GM21360 (cell line): ENCODE measurements at regions not wholly inside any gene's neighbourhood (a gene's known extent, or its start where the extent isn't known, plus 50 kb on each side); places are given as distances from the start of the nearest gene placed in this dataset.

Experiments used
- ATAC-seq: cut with Tn5 transposase; IDR thresholded peaks from one replicate; pipeline ENCODE4 v1.9.1; 2021; ENCODE audit warnings: mild to moderate bottlenecking, moderate library complexity; ENCODE audit not compliant: unreplicated experiment

DNA sequence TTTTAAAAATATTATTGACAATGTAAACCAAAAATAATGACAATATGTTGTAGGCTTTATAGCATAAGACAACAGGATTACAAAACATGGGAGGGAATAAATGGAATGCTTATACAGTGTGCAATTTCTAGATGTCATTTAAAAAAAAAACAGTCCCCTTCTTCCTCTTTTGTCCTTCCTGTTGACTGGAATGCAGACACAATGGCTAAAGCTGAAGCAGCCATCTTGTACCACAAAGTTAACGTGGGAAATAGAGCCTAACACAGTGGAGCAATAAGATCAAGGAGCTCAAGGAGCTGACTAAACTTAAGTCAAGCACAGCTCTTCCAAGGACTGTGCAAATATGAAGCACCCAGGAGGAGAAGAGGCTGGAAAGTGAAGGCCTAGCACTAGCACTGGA is 208.1 kb downstream of the ARHGAP12 start:
- ATAC-seq, result no peak

DNA sequence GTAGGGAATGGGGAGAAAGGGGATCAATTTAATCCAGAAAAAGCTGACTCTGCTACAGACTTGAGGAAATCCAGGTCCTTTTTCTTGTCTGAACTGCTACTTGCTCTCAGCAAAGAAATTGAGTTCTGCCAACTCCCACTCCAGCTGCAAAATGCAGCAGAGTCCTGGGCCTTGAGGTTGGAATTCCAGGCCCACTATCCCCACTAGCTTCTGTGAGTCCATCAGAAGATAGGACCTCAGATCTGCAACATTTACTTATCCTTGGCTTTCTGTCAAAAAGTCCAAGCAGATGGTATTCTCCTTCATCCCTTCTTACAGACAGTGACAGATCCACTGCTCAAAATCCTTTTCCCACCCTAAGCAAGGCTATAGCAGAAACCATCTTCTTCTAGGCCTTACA is 219.2 kb downstream of the ARHGAP12 start:
- ATAC-seq, result no peak

DNA sequence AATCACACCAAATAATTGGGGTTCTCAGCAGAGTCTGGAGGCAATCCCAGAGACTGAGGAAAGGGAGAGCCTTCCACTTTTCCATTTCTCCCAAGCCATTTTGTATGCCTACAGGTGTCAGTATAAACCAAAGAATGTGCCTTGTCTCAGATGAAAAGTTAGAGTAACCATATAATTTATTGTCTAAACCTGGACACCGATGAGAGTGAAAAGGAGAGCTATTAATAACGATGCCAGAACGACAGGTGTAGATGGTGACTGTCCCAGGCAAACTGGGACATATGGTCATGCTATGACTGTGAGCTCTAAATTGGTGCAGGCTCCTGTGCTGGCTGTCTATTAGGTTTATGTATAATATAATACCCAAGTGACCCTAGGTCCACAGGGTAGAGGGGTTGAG is 219.6 kb downstream of the ARHGAP12 start:
- ATAC-seq, result no peak

DNA sequence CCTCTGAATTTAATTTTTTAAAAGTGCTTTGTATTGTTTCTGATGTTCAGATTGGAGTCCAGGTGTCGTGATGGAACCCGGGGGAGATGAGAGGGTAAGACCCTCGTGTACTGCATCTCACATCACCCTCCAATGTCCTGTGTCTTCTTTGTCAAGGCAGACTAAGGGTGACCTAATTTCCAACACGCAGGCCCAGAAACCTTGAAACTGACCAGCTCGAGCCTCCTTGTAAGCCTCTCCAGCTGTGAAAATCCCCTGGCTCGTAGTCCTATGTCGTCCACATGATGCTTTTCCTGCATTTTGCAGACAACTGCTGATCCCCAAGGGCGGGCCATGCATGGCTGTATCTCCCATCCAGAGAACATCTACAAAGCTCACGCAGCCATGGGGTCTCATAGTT is 220.2 kb downstream of the ARHGAP12 start:
- no peak for ATAC-seq

DNA sequence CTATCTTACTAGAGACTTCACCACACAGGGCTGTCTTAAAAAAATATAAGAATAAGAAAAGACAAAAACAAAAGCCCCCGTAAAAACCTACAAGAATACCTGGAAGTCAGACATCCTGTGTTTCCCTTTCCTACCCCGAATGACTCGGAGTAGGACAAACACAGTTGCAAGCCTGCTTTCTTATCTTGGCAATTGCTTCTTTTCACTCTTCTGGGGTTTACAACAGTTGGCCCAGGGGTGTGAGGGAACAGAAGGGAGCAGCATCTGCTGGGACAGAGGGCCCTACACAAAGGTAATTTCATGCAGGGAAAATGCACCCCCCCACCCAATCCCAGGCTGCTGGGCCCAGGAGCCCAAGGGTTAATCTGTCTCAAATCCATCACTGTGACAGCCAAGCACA is 220.6 kb downstream of the ARHGAP12 start:
- ATAC-seq, result peak; percentile 4

DNA sequence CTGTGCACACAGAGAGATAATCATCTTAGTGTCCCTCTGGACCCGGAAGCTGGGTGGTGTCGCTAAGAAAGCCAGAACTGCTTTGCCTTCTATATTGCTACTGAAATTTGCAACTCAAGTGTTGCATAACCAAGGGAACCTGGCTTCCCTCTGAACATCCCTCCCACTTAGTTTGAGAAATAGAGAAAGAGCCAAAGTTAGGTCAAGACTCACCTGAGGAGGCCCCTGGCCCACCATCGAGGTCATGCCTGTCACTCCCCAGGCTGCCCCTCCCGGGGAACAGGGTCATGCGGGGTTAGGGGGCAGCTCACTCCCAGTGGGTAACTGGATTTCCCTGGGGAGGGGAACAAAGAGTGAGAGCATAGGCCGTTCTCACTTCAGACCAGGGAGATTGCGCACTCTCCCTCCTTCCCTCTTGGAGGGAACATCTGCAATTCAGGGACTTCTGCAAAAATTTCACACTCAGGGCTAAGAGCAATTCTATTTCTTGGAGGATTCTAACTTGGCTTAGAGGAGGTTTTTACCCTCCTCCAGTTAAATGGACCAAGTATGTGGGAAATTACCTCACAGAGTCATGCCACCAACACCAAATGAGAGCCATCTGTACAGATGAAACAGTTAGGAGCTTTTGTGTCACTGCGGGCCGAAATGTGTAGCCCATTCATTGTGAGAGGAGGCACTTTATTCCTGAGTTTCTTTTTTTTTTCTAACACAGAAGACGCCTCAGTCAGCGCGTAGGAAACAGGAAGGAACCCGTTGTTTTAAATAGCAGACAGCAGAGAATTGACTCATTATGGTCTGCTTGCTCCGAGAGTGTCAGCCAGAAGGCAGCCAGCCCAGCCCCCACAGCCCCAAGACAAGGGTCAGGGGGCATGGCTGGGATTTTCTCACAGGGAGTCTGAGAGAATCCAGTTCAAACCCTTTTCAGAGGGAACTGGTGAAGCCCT is 221.3 kb downstream of the ARHGAP12 start:
- peak; percentile 93 for ATAC-seq

DNA sequence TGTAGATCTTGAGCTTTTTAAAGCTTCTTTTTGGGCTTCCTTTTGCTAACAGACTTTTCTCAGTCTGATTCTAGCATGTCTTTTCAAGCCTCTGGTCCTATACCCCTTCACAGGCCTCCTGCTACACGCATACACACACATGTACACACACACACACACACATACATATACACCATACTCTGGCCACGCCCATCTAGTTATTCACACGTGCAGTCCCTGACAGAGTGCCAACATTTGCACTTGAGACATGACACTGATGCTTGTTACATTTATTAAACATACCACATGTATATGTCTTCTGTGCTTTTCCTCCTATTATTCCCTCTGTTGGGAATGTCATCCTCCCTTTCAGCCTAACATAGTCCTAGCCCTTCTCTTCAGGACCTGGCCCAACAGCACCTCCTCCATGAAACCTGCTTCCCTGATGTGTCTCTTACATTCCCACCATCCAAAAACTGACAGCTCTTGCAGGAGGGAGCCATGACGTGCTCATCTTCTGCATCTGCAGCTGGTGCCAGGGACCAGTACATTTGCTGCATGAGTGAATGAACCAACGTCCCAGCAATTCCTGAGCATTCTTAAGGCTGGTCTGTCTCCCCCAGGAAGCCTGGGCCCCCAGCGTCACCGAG is 222.1 kb downstream of the ARHGAP12 start:
- ATAC-seq, result no peak

DNA sequence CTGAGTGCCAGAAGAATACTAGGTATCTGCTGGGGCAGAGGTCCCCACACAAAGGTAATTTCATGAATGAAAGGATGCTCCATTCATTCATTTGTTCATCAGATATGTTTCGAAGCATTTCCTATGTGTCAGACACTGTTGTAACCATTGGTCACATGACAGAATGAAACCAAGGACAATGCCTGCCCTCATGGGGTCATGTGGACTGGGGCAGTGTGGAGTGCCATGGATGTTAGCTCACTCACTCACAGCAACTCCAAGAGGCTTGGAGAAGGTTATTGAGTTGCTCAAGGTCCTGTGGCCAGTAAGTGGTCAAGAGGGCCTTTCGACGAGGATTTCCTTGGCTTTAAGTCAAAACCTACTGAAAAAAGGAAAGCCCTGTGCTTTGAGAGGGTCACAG is 223.5 kb downstream of the ARHGAP12 start:
- ATAC-seq, result no peak

DNA sequence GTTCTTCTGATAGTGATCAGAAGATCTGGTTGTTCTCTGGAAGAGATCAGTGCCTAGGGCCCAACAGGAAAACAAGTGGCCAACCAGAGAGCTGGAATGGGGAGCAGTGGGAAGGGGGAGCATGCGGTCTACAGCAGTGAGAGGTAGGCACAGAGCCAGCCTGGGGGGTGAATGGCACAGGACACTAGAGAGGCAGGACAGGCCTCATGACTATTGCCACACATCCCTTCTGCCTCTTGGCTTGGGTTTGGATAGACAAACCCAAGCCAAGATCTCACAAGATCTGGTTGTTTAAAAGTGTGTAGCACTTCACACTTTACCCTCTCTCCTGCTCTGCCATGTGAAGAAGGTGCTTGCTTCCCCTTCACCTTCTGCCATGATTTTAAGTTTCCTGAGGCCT is 224.4 kb downstream of the ARHGAP12 start:
- ATAC-seq, result no peak

DNA sequence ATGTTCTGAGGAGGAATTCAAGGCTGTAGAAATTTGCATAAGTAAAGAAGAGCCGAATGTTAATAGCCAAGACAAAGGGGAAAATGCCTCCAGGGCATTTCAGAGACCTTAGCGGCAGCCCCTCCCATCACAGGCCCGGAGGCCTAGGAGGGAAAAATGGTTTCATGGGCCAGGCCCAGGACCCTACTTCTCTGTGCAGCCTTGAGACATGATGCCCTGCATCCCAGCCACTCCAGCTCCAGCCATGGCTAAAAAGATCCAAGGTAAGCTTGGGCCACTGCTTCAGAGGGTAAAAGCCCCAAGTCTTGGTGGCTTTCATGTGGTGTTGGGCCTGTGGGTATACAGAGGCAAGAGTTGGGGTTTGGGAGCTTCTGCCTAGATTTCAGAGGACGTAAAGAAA is 225.7 kb downstream of the ARHGAP12 start:
- no peak for ATAC-seq

DNA sequence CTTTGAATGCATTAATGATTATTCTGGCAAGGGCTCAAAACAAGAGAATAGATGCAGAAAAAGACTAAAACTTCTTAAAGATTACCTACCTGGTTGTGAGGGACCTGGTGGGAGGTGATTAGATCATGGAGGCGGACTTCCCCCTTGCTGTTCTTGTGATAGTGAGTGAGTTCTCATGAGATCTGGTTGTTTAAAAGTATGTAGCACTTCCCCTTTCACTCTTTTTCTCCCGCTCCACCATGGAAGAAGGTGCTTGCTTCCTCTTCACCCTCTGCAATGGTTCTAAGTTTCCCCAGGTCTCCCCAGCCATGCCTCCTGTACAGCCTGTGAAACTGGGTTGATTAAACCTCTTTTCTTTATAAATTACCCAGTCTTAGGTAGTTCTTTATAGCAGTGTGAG is 226.6 kb downstream of the ARHGAP12 start:
- no peak for ATAC-seq

DNA sequence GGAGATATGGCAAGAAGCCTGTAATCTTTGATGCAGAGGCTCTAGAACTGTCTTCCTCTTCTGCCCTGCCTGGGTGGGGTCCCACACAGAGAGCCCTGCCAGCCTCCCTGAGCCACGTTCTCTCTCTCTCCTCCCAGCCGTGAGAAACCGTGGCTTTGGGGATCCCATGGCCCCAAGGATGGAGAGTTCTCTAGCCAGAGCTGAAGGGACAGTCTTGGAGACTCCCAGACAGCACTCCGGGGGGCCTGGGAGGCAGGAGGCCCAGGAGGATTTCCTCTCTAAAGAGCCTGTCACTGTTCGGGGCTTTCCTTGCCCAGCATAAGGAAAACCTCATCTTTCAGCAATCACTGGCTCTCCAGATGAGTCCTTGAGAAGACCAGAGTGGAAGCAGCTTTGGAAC is 227.1 kb downstream of the ARHGAP12 start:
- ATAC-seq, result no peak

DNA sequence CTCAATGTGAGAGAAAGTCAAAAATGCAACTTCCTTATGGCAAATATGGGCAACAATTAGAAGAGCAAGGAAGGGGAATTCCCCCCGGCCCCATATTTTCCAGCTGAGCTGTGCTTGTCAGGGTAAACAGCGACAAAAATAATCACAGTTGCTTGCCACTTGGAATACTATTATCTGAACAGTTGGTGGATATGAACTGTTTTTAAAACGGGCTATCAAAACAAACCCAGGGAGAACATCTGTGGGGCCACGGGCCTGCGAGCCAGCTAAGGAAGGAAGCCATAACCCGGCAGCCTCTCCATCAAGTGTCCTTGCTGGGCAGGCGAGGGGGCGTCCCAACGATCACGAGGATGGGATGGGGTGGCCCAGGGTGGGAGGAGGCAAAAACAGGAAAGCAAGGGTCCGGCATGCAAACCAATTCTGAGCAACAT is 228.4 kb downstream of the ARHGAP12 start:
- ATAC-seq, result no peak

DNA sequence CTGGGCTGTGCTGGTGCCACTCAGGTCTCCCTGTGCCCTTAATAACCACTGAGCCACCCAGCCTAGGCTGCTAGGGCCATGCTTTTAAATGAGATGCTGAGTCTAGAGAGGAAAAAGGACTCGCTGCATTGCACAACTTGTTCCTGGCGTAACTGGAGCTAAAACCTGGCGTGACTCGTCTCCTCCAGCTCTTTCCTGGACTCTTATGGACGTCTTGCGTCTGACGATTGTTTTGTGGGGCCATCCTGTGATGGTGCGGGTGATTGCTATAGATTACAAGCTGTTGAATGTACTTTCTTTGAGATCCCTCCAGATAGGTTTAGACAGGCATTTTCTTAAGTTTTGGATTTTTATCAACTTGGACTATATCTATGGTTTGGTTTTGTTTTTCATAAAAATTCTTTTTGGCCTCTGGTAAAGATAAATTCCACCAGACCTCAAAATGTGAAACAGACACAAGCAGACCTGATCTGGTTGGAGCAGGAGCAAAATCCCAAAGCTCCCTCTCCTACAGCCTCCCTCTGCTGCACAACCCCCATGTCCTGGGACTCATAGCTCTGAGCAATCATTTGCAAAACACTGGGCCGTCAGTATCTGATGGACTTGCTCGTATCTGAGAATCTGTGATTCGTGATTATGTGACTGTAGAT is 230.3 kb downstream of the ARHGAP12 start:
- no peak for ATAC-seq

DNA sequence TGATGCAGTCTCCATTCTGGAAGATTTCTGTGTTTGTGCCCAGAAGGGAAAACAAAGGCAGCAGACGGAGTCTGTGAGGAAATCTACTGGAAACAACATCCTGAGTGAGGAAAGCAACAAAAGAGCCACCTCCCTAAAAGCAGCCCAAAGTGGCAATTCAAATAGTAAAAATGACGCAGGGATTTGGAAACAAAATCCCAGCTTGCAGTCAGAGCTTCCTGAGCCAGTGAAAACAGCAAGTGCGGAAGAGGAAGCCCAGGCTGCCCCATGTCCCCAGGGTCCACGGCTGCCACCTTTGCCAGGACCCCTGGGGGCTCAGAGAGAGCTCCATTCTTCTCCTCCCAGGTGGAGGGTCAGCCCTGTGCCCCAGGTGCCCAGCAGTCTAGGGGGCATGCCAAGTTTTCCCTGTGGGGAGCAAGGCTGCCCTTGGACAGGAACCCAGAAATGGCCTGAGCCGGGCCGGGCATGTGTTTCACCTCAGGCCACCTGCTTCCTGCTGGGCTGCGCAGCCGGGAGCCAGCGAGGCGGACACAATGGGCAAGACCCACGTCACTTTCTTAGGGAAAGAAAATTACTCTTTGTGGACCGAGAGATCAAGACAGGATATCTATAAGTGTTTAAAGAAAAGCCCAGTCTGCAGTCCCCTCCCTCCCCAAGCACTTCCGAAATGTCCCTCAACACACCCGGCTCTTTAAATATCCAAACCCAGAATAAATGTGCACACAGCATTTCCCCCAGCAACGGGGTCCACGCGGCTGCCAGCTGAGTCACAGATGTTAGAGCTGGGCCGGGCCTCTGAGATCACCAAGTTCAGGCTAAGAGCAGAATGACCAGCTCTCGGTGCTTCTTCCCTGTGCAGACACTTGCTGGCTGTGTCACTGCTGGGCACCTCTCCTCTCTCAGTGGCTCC is 231.1 kb downstream of the ARHGAP12 start:
- ATAC-seq, result no peak

DNA sequence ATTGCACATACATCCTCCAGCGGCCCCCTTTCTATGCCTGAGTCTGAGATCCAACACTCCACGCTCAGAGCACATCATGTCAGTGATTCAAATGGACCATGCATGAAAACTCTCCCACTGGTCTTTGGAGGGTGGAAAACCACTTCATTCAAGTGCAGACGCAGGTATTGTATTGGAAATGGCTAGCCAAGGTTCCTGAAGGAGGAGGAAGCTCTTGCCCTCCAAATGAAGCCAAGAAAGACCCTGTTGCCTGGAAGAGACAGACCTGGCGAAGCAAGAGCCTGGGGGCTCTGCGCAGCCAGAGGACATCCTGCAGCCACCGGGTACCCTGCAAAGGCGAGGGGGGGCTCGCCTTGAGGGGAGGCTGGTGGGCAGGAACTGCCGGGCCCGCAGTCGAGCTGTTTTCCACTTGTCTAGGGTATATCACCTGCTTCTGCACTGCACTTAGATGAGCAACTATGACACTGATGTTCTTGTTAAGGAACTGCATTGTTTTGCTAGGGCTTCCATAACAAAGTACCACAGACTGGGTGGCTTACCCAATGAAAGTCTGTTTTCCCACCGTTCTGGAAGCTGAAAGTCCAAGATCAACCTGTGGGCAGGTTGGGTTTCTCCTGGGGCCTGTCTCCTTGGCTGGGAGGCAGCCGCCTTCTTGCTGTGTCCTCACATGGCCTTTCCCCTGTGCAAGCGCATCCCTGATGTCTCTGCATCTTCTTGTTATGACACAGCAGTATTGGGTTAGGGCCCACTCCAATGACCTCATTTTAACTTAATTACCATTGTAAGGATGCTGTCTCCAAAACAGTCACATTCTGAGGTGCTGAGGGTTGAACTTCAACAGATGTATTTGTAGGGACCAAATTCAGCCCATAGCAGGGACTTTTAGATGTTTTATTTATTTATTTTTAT is 233.4 kb downstream of the ARHGAP12 start:
- ATAC-seq, result no peak

DNA sequence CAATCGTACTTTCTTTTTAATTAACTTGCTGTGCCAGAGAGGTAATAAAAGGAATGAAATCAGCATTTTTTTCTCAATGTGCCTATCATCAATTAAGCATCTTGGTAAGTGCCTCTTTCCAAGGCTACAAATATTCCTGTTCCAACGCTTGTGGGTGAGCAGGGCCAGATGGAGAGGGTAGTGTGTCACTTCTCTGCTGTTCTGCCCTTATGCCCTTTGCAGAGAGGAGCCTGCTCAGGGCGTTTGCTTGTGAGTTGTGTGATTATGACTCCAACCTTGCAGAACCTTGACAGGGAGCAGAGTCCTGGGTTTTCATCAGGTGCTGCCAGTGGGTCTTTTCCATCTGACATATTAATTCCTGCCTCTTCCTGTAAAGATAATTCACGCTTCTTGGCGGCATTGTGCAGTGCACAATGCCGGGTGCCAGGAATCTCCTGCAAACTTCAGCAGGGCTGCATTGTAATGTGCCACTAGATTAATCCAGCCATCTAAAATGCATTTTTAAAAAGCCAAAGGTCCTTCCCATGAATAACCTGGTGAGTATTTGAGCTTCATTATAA is 234.4 kb downstream of the ARHGAP12 start:
- no peak for ATAC-seq

DNA sequence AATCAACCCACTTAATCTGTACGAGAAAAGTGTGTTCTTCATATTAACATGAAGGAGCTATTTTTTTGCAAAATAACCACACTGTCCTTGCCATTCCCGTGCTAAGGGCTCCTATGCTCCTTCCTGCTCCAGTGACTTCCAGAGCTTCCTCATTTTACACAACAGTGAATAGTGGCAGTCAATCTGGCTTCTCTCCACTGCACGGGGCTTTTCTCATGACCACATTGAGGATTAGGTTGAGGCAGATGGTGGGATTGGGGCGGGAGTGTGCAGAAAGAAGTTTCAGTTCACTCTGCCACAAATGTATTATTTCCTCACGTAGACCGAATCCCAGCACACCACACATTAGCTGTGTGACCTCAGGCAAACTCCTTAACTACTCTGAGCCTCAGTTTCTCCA is 235.1 kb downstream of the ARHGAP12 start:
- ATAC-seq, result no peak

DNA sequence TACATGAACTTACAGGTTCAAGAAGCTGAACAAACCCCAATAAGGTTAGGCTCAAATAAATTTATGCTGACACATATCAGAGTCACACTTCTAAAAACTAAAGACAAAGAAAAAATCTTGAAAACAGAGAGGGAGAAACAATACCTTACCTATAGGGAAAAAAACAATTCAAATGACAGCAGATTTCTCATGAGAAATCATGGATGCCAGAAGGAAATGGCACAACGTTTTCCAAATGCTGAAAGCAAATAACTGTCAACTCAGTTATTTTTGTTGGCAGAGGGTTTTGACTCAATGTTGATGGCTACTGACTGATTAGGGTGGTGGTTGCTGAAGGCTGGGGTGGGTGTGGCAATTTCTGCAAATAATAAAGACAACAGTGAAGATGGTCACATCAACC is 239.4 kb downstream of the ARHGAP12 start:
- ATAC-seq, result no peak
